ENCODE measurements at regions not wholly inside any gene's neighbourhood (a gene's known extent, or its start where the extent isn't known, plus 50 kb on each side); places are given as distances from the start of the nearest gene placed in this dataset.

GRCh38 chr7:46999866-47000265, 582.0 kb downstream of the TNS3 start:
- TF ChIP-seq POLR2AphosphoS5 (IDR thresholded peaks at IDR 0.05; ENCODE audit: low read depth, low read length) (no peak), POLR2A (IDR thresholded peaks at IDR 0.05; ENCODE audit: low read depth, low read length) (no peak)
